Stimulated activated CD4-positive, alpha-beta T cell treated with anti-CD3 and anti-CD28 coated beads, Interleukin-1b, Interleukin-23, amount 100 ng/mL, for 1 hour (primary cell): ENCODE measurements at regions not wholly inside any gene's neighbourhood (a gene's known extent, or its start where the extent isn't known, plus 50 kb on each side); places are given as distances from the start of the nearest gene placed in this dataset.
"Not testable (repeated sequence)": the region's sequence is repeated elsewhere in the genome, so short reads cannot be mapped to it uniquely, and the experiment has no call there.

Source experiments
- DNase-seq, 2 donors: peaks; one replicate each; pipeline ENCODE4 v3.0.0-alpha.2; 2020; ENCODE audit warnings: low read depth in 2 of 2

- no peak for DNase-seq
Observed at GRCh38 chr2:3115301-3116042, 262.1 kb downstream of the EIPR1 start.

- DNase-seq: no peak
Observed at GRCh38 chr2:3114406-3115185, 263.0 kb downstream of the EIPR1 start.

DNA sequence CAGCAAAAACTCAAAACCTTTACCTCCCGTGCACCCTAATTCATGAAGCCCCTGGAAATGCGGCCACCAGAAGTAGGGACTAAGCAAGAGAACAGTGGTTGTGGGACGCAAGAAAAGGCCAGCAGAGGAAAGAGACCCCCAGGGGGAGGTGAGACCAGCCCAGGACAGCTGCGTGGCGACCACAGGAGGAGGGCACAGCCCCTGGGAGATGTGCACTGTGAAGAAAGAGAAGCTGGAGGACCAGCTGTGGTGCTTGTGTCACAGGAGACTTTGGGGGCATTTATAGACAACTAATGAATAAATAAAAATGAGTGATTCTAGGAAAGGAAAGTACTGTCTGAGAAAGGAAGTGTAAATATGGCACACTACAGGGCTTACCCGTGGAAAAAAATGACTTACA is 263.8 kb downstream of the EIPR1 start:
- no peak for DNase-seq

DNA sequence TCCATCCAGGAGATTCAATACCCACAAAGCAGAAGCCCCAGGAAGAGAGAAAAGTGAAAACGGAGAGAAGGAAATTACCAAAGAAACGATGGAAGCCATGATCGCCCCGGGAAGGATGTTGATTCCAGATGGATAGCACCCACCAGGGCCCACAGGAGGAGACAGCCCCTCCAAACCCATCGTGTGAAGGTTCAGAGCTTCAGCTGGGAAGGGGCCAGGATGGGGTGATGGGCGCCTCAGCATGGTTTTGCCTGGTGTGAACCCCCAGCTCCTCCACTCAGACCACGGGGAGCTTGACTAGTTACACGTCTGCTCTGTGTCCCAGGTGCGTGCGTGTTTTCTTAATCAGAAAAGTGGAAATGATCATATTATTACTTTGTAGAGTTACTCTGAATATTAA is 264.5 kb downstream of the EIPR1 start:
- DNase-seq: no peak

DNA sequence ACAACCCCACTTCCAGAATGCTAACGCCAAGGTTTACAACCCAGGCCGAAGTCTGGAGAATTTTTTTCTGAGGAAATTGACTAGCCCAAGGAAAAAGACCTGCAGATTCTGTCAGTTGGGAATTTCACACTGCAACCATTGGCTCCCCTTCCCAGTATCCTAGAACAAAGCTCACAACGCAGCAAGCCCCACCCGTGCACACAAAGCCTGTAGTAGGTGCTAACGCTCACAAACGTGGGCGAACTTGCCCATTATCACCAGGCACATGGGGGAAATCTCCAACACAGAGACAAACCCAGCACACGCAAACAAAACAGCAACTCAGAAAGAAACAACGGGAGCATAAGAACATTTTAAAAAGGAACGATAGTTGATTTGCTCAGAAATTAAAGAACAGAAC is 265.1 kb downstream of the EIPR1 start:
- no peak for DNase-seq

DNA sequence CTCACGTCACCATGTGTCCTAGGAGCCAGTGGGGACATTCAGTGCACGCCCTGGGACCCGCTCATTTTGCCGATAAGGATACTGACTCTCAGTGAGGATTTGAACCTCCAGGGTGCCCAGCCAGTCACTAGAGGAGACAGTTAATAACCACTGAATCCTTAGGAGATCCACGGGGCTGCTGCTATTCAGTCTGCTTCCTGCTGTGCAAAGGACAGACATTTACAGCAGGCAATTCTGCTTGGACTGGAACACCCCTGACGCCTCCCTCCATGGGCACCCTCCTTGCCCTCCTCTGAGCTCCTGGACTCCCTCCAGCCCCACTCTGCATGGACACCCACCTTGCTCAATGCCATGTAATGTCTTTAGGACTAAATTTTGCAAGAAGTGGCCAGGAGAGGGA is 265.5 kb downstream of the EIPR1 start:
- DNase-seq: no peak

GRCh38 chr2:3110994-3111666 is 266.5 kb downstream of the EIPR1 start:
- no peak for DNase-seq

GRCh38 chr2:3110555-3110954 is 267.1 kb downstream of the EIPR1 start:
- no peak for DNase-seq

DNA sequence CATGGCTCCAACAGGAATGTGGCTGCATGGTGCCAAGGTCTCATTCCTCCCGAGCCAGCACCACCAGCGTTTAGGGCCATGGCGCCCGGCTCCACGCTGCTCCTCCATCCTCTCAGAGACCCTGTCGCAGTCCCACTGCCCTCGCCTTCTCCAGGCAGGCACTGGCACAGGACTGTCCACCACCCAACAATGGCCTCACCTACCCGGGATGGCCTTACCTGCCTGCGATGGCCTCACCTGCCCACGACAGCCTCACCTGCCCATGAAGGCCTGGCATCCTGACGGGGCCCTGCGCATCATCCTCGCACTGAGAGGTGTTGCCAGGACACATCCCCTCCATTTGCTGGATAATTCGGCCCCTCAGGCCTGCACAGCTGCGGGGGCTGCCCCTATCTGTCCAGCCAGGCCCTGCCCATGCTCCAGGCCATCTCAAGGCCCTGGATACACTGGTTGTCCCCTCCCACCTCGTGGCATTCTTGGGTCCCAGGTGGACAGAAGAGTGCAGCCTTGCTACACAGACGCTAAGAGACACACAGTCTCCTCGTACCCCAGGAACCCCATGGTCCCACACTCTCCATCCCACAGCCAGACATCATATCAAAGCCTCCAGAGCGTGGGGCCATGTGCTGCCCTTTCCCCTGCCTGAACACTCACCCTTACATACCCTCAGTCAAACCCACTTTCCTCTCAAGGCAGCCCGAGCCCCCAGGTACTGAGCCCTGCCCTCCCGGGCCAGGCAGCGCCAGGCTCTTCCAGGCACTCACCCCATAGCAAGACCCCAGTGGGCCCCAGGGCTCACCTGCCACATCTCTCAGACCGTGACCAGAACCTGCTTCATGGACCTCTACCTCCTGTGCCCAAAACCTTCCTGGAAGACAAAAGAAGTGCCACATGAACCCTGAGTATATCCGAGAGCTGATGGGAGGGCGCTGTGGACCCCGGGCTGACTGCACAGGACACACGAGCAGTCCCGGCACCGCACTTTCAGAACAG is 268.6 kb downstream of the EIPR1 start:
- no peak for DNase-seq

GRCh38 chr2:3108105-3108504 is 269.5 kb downstream of the EIPR1 start:
- no peak for DNase-seq

- no peak for DNase-seq
Observed at GRCh38 chr2:3107567-3107966, 270.1 kb downstream of the EIPR1 start.

- no peak for DNase-seq
Observed at GRCh38 chr2:3105814-3106569, 271.6 kb downstream of the EIPR1 start.

DNA sequence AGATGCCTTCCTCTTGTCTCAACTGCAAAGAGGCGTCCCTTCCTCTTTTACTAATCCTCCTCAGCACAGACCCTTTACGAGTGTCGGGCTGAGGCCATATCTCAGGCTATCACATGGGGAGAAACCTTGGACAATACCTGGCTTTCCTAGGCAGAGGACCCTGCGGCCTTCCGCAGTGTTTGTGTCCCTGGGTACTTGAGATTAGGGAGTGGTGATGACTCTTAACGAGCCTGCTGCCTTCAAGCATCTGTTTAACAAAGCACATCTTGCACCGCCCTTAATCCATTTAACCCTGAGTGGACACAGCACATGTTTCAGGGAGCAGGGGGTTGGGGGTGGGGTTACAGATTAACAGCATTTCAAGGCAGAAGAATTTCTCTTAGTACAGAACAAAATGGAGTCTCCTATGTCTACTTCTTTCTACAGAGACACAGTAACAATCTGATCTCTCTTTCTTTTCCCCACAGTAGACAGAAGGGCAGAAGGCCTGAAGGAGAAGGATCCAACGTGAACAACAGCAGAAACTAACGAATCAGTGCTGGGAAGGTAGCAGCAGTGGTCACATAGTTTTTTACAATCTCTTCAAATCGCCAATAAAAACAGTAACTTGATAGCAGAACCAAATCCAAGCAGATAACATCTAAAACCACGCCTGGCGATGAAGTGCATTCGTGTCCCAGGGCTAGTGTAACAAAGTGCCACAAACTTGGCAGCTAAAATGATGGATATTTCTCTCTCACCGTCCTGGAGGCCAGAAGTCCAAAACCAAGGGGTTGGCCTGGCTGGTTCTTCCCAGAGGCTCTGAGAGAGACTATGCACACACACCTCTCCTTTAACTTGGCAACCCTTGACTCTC is 272.4 kb downstream of the EIPR1 start:
- DNase-seq: not testable (repeated sequence)

GRCh38 chr2:3104261-3104660 is 273.4 kb downstream of the EIPR1 start:
- no peak for DNase-seq

DNA sequence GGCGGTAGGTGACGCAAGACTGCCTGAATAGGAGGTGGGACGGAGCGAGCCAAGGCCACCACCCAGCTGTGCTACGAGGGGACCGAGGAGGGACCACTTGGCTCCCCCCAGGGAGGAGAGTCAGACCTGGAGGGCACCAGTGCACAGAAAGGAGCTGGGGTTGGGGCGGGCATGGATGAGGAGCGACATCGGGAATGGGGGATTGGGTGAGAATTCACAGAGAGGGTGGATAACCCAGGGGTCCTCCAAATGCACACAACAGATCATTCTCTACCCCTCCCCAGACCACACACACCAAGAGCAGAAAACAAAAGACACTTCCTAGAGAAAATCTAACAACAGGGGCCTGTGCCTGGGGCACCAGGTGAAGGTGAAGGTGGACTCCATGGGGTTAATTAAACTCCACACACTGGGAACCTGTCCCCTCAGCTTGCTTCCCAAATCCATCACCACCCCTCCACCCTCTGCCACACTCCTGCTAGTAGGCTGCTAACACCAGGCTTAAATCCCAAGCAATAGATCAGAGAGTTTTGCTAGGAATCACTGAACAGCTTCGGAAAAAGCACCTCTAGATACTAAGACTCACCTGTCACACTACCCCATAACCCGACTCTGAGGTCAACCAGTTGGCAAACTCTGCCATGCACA is 274.6 kb downstream of the EIPR1 start:
- DNase-seq: no peak

- DNase-seq: no peak
Observed at GRCh38 chr2:3102081-3102921, 275.3 kb downstream of the EIPR1 start.

- no peak for DNase-seq
Observed at GRCh38 chr2:3101016-3101942, 276.3 kb downstream of the EIPR1 start.
